ENCODE measurements at regions not wholly inside any gene's neighbourhood (a gene's known extent, or its start where the extent isn't known, plus 50 kb on each side); places are given as distances from the start of the nearest gene placed in this dataset.
A peak's percentile ranks its signal among the peaks of the same experiment; 100 is the strongest.

GRCh38 chr1:86245566-86246190, 89.1 kb upstream of the COL24A1 start:
- H3K9me3 Mint-ChIP-seq: peaks cover 0 to 8% (median 0%) of the 10 kb centered on the region in 3 donors
- H3K27ac Mint-ChIP-seq: no peak overlapping the region
- no peaks in the 10 kb centered on the region for H3K27me3 Mint-ChIP-seq
- no peaks in the 10 kb centered on the region for H3K4me1 Mint-ChIP-seq
- no peaks in the 10 kb centered on the region for H3K36me3 Mint-ChIP-seq
- no peak overlapping the region for H3K4me3 Mint-ChIP-seq

GRCh38 chr1:86239894-86240293, 83.3 kb upstream of the COL24A1 start:
- no peak overlapping the region for H3K4me3 Mint-ChIP-seq
- no peaks in the 10 kb centered on the region for H3K27me3 Mint-ChIP-seq
- no peaks in the 10 kb centered on the region for H3K36me3 Mint-ChIP-seq

GRCh38 chr1:86239490-86239889, 82.9 kb upstream of the COL24A1 start:
- H3K9me3 Mint-ChIP-seq: peaks cover 0 to 4% (median 0%) of the 10 kb centered on the region in 3 donors
- H3K27me3 Mint-ChIP-seq: no peaks in the 10 kb centered on the region
- H3K4me3 Mint-ChIP-seq: no peak overlapping the region
- H3K4me1 Mint-ChIP-seq: no peaks in the 10 kb centered on the region
- no peak overlapping the region for H3K27ac Mint-ChIP-seq
- H3K36me3 Mint-ChIP-seq: no peaks in the 10 kb centered on the region

More at GRCh38 chr1:86239894-86240293, 83.3 kb upstream of the COL24A1 start:
- H3K9me3 Mint-ChIP-seq: peaks cover 0 to 4% (median 0%) of the 10 kb centered on the region in 3 donors
- no peak overlapping the region for H3K27ac Mint-ChIP-seq
- H3K4me1 Mint-ChIP-seq: no peaks in the 10 kb centered on the region

GRCh38 chr1:86238226-86238625, 81.7 kb upstream of the COL24A1 start:
- H3K27ac Mint-ChIP-seq: no peak overlapping the region

DNA sequence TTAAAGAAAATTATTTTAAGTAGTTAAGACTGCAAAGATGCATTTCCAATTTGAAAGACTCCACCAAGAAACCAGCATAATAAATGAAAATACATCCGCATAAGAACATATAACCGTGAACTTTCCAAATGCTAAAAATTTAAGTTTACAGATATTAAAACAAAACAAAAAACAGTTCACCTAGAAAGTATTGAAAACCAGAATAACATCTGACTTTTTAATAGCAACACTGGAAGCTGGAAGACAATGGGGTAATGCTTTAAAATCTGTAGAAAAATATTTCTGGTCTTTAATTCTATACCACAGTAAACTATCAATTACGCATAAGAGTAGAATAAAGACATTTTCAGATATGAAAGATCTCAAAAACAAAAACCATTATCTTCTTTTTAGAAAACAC, 79.3 kb upstream of the COL24A1 start:
- Mint-ChIP-seq H3K4me3 (no peak overlapping the region), H3K36me3 (no peaks in the 10 kb centered on the region), H3K27me3 (no peaks in the 10 kb centered on the region), H3K27ac (no peak overlapping the region), H3K4me1 (no peaks in the 10 kb centered on the region), H3K9me3 (peaks cover 0 to 4% (median 0%) of the 10 kb centered on the region in 3 donors)

More at GRCh38 chr1:86238226-86238625, 81.7 kb upstream of the COL24A1 start:
- peaks cover 0 to 4% (median 0%) of the 10 kb centered on the region in 3 donors for H3K9me3 Mint-ChIP-seq
- H3K36me3 Mint-ChIP-seq: no peaks in the 10 kb centered on the region
- H3K4me1 Mint-ChIP-seq: no peaks in the 10 kb centered on the region
- no peaks in the 10 kb centered on the region for H3K27me3 Mint-ChIP-seq
- H3K4me3 Mint-ChIP-seq: no peak overlapping the region

GRCh38 chr1:86233403-86233802, 76.8 kb upstream of the COL24A1 start:
- Mint-ChIP-seq H3K27ac (no peak overlapping the region), H3K4me1 (no peaks in the 10 kb centered on the region), H3K36me3 (no peaks in the 10 kb centered on the region), H3K4me3 (no peak overlapping the region), H3K27me3 (no peaks in the 10 kb centered on the region), H3K9me3 (peaks cover 0 to 4% (median 2%) of the 10 kb centered on the region in 3 donors)

- H3K4me3 Mint-ChIP-seq: no peak overlapping the region
- H3K9me3 Mint-ChIP-seq: peaks cover 0 to 2% (median 2%) of the 10 kb centered on the region in 3 donors
- H3K36me3 Mint-ChIP-seq: no peaks in the 10 kb centered on the region
- no peaks in the 10 kb centered on the region for H3K4me1 Mint-ChIP-seq
- H3K27ac Mint-ChIP-seq: no peak overlapping the region
- no peaks in the 10 kb centered on the region for H3K27me3 Mint-ChIP-seq
Measured at GRCh38 chr1:86231076-86231475, 74.5 kb upstream of the COL24A1 start.

- no peaks in the 10 kb centered on the region for H3K27me3 Mint-ChIP-seq
- no peak overlapping the region for H3K27ac Mint-ChIP-seq
- H3K36me3 Mint-ChIP-seq: no peaks in the 10 kb centered on the region
- H3K9me3 Mint-ChIP-seq: peaks cover 0 to 2% (median 0%) of the 10 kb centered on the region in 3 donors
- H3K4me1 Mint-ChIP-seq: no peaks in the 10 kb centered on the region
- H3K4me3 Mint-ChIP-seq: no peak overlapping the region
Measured at GRCh38 chr1:86229405-86229975, 72.9 kb upstream of the COL24A1 start.

DNA sequence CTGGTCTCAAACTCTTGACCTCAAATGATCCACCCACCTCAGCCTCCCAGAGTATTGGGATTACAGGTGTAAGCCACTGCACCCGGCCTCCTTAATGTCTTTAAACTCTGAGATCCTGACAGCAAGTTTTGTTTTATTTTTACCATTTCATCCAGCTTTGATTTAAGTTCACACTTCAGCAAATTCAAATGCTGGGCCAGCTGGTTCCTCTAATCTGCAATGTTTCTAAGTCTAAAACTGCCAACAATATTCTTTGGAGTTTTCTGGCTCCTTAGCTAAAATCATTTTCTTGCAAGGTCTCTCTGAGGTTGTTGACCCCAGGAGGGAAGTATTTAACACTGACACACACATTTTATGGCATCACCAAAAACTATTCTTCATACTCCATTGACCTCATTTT, 72.0 kb upstream of the COL24A1 start:
- no peak overlapping the region for H3K4me3 Mint-ChIP-seq
- H3K27ac Mint-ChIP-seq: no peak overlapping the region
- no peaks in the 10 kb centered on the region for H3K4me1 Mint-ChIP-seq
- peaks cover 0 to 2% (median 0%) of the 10 kb centered on the region in 3 donors for H3K9me3 Mint-ChIP-seq
- H3K27me3 Mint-ChIP-seq: no peaks in the 10 kb centered on the region
- no peaks in the 10 kb centered on the region for H3K36me3 Mint-ChIP-seq

DNA sequence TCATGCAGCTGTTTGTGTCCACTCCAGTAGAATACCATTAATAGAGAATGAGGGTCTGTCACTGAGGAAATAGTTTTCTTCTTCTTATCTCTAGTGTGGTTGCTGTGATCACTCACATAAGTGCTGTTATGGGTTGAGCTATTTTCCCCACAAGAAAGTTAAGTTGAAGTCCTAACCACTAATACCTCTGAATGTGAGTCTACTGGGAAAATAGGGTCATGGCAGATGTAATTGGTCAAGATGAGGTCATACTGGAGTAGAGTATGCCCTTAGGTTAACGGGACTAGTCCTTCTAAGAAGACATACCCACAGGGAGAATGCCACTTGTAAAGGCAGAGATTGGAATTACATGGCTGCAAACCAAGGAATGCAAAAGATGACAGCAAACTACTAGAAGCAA, 70.5 kb upstream of the COL24A1 start:
- peaks cover 0 to 2% (median 0%) of the 10 kb centered on the region in 3 donors for H3K9me3 Mint-ChIP-seq
- H3K36me3 Mint-ChIP-seq: no peaks in the 10 kb centered on the region
- peak overlapping the region in 1 of 4 donors; percentile 19 for H3K4me3 Mint-ChIP-seq
- H3K4me1 Mint-ChIP-seq: no peaks in the 10 kb centered on the region
- H3K27ac Mint-ChIP-seq: no peak overlapping the region
- H3K27me3 Mint-ChIP-seq: no peaks in the 10 kb centered on the region

GRCh38 chr1:86226204-86226603, 69.6 kb upstream of the COL24A1 start:
- Mint-ChIP-seq H3K4me3 (no peak overlapping the region), H3K36me3 (no peaks in the 10 kb centered on the region), H3K27ac (no peak overlapping the region), H3K9me3 (peaks cover 0 to 2% (median 0%) of the 10 kb centered on the region in 3 donors), H3K27me3 (no peaks in the 10 kb centered on the region), H3K4me1 (no peaks in the 10 kb centered on the region)

DNA sequence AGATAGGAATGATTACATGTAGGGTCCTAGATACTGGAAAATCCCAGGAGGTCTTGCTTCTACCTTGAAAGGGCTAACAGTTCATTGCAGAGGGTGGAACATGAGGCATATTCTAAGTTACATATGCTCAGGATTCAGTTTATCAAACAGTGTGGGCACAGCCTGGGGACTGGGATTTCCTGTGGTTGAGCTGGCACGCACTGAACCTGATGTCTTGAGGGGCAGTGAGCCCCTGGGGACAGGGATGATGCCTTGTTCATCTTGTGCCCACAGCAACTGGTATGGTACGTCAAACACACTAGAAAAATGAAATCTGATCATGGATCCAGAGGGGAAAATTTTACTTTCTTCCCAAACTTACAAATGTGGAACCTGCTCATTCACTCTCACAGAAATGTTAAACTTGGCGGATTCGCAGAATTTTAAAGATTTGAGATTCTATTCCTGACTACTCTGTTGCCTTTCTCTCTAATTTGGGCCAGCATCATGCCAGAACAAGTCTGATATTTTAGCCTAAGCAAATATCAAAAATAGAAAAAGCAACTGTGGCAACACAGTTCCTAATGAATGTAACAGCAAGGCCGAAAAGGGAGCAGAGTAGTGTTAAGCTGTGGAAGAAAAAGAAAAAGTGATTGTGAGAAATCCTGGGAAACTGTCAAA, 68.2 kb upstream of the COL24A1 start:
- no peaks in the 10 kb centered on the region for H3K4me1 Mint-ChIP-seq
- H3K9me3 Mint-ChIP-seq: peaks cover 0 to under 1% (median 0%) of the 10 kb centered on the region in 3 donors
- no peak overlapping the region for H3K4me3 Mint-ChIP-seq
- no peaks in the 10 kb centered on the region for H3K27me3 Mint-ChIP-seq
- H3K36me3 Mint-ChIP-seq: no peaks in the 10 kb centered on the region
- no peak overlapping the region for H3K27ac Mint-ChIP-seq

DNA sequence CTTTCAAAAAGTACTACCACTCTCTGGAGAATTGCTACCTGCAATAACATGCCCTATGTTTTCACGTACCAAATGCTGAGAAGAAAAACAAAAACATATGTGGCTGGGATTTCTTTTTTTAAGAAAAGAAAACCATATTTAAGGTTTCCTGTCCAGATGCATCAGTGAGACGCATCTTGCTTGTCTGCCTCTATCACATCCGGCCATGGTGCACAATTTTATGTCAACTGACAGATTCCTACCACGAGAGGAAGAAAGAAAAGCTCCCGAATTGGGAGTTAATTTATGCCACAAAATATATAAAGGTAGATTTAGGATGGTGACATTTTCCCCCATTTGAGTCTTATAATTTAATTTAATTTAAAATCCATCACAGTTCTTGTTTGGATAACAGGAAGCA, 62.3 kb upstream of the COL24A1 start:
- Mint-ChIP-seq H3K9me3 (no peaks in the 10 kb centered on the region), H3K4me3 (no peak overlapping the region)

GRCh38 chr1:86214605-86215004, 58.0 kb upstream of the COL24A1 start:
- H3K27me3 Mint-ChIP-seq: peaks cover 3% of the 10 kb centered on the region
- H3K4me1 Mint-ChIP-seq: peaks cover 0 to 2% (median 0%) of the 10 kb centered on the region in 3 donors
- H3K9me3 Mint-ChIP-seq: no peaks in the 10 kb centered on the region
- no peaks in the 10 kb centered on the region for H3K36me3 Mint-ChIP-seq
- H3K4me3 Mint-ChIP-seq: no peak overlapping the region
- H3K27ac Mint-ChIP-seq: no peak overlapping the region

More for the DNA sequence above, 62.3 kb upstream of the COL24A1 start:
- Mint-ChIP-seq H3K4me1 (peaks cover 0 to 2% (median 0%) of the 10 kb centered on the region in 3 donors), H3K36me3 (no peaks in the 10 kb centered on the region), H3K27ac (no peak overlapping the region), H3K27me3 (no peaks in the 10 kb centered on the region)

DNA sequence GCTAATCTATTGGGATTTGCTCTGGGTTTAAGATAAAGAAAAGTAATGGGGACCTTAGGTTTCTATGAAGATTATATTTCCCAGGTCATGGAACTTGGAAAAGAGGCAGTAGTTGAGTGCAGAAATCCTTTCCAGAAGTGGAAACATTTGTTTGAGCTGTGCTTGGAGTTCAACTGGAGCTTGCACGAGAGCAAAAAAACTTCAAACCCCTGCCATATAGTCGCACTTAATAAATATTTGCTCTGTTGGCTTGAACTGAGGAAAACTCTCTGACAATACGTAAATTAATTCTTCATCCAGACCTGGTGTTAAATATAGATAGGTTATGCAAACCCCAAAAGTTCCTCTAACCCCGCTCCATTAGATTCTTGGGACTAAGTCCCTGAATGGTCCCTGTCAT, 52.8 kb upstream of the COL24A1 start:
- Mint-ChIP-seq H3K27ac (no peak overlapping the region), H3K4me3 (no peak overlapping the region), H3K27me3 (peaks cover 3% of the 10 kb centered on the region), H3K36me3 (no peaks in the 10 kb centered on the region), H3K4me1 (no peaks in the 10 kb centered on the region), H3K9me3 (peaks cover 0 to 2% (median 0%) of the 10 kb centered on the region in 3 donors)
